Upper lobe of left lung (tissue), 4 donors: ENCODE measurements at regions not wholly inside any gene's neighbourhood (a gene's known extent, or its start where the extent isn't known, plus 50 kb on each side); places are given as distances from the start of the nearest gene placed in this dataset.

ENCODE experiments used
- POLR2A ChIP-seq, 4 donors: fragments of 450-650 bp; IDR thresholded peaks; one replicate each; pipeline ENCODE4 v1.5.1; 2016 to 2017; ENCODE audit warnings: antibody characterized with exemption in 4 of 4, mild to moderate bottlenecking in 2 of 4
- TF ChIP-seq, protein P1 (sequence below), 6 experiments: fragments of 450-650 bp in 4 of 6; fragments of 200-600 bp in 2 of 6; sonication (generic) in 2 of 6; IDR thresholded peaks; one replicate each; pipeline ENCODE4 v1.5.1; 2016 to 2019; ENCODE audit warnings: antibody characterized with exemption in 6 of 6

DNA sequence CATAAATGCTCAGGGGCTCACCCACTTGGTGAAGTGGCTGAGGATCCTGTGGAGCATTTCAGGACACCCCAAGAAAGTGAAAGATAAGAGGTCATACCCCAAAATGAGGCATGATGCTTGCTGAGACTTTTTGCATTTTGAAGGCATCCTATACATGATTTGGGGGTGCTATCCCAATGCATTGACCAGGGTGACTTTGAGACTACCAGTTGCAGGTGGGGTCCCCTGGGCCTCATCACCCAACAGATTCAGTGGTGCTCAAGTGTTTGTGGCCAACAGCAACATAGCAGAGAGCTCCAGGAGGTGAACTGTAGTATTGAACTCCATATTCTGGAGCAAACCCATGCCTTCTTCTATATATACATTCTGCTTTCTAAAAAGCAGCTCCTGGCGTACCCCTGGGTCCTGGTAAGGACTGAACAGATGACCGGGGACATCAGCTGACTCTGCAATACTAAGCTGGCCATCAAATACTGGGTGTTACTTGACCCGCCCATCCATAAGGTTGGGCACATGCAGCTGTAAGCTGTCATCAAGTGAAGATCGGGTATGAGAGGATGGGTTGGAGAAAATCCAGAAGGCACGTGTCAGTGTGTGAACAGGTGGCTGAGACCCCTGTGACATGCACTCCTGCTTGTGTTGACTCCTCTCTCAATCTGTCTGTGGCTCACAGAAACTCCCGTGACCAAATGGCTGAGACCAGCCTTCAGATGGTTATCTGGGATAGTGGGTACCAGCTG is 143.3 kb downstream of the KLF13 start:
- TF ChIP-seq, protein P1, sequence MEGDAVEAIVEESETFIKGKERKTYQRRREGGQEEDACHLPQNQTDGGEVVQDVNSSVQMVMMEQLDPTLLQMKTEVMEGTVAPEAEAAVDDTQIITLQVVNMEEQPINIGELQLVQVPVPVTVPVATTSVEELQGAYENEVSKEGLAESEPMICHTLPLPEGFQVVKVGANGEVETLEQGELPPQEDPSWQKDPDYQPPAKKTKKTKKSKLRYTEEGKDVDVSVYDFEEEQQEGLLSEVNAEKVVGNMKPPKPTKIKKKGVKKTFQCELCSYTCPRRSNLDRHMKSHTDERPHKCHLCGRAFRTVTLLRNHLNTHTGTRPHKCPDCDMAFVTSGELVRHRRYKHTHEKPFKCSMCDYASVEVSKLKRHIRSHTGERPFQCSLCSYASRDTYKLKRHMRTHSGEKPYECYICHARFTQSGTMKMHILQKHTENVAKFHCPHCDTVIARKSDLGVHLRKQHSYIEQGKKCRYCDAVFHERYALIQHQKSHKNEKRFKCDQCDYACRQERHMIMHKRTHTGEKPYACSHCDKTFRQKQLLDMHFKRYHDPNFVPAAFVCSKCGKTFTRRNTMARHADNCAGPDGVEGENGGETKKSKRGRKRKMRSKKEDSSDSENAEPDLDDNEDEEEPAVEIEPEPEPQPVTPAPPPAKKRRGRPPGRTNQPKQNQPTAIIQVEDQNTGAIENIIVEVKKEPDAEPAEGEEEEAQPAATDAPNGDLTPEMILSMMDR (IDR thresholded peaks at IDR 0.05): no peak
- TF ChIP-seq POLR2A (IDR thresholded peaks at IDR 0.05): no peak
